SK-N-SH (cell line): ENCODE measurements at regions not wholly inside any gene's neighbourhood (a gene's known extent, or its start where the extent isn't known, plus 50 kb on each side); places are given as distances from the start of the nearest gene placed in this dataset.

Experiments used
- EP300 ChIP-seq, 2 experiments: IDR thresholded peaks; 2 replicates each; pipeline versions ENCODE4 v1.4.0 to v1.6.1; 2012; ENCODE audit warnings: borderline replicate concordance in 1 of 2, low read depth in 1 of 2, low read length in 1 of 2
- JUND ChIP-seq: IDR thresholded peaks from 2 replicates; pipeline ENCODE4 v1.4.0; 2012
- NFIC ChIP-seq: IDR thresholded peaks from 2 replicates; pipeline ENCODE4 v1.4.0; 2012; ENCODE audit warnings: borderline replicate concordance
- NRF1 ChIP-seq: IDR thresholded peaks from 2 replicates; pipeline ENCODE4 v1.6.1; 2012; ENCODE audit warnings: low read depth, mild to moderate bottlenecking, low read length
- POLR2AphosphoS5 ChIP-seq: IDR thresholded peaks from 2 replicates; pipeline ENCODE4 v1.6.1; 2012; ENCODE audit warnings: low read depth, low read length
- SMC3 ChIP-seq: IDR thresholded peaks from 2 replicates; pipeline ENCODE4 v1.6.1; 2012; ENCODE audit warnings: low read depth, low read length, improper control_type of control experiment
- TAF1 ChIP-seq: IDR thresholded peaks from 2 replicates; pipeline ENCODE4 v1.6.1; 2012; ENCODE audit warnings: low read depth, mild to moderate bottlenecking, low read length, moderate library complexity, borderline replicate concordance
- TEAD4 ChIP-seq: IDR thresholded peaks from 2 replicates; pipeline ENCODE4 v1.4.0; 2012; ENCODE audit warnings: mild to moderate bottlenecking, borderline replicate concordance; ENCODE audit not compliant: insufficient read depth
- YY1 ChIP-seq: IDR thresholded peaks from 2 replicates; pipeline ENCODE4 v1.4.0; 2012; ENCODE audit warnings: low read depth, mild to moderate bottlenecking
- TF ChIP-seq, protein P1 (sequence below): fragments of 200-600 bp; sonication (generic); IDR thresholded peaks from 2 replicates; pipeline ENCODE4 v1.6.1; 2017; ENCODE audit warnings: antibody characterized with exemption, mild to moderate bottlenecking, moderate library complexity

- TF ChIP-seq, protein P1, sequence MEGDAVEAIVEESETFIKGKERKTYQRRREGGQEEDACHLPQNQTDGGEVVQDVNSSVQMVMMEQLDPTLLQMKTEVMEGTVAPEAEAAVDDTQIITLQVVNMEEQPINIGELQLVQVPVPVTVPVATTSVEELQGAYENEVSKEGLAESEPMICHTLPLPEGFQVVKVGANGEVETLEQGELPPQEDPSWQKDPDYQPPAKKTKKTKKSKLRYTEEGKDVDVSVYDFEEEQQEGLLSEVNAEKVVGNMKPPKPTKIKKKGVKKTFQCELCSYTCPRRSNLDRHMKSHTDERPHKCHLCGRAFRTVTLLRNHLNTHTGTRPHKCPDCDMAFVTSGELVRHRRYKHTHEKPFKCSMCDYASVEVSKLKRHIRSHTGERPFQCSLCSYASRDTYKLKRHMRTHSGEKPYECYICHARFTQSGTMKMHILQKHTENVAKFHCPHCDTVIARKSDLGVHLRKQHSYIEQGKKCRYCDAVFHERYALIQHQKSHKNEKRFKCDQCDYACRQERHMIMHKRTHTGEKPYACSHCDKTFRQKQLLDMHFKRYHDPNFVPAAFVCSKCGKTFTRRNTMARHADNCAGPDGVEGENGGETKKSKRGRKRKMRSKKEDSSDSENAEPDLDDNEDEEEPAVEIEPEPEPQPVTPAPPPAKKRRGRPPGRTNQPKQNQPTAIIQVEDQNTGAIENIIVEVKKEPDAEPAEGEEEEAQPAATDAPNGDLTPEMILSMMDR: no peak
- TF ChIP-seq JUND: no peak; the same call in none of the 2 replicates
- TF ChIP-seq NRF1: no peak
- peak; percentile 45 to 59; a peak in 2 of 4 replicates for TF ChIP-seq EP300 (IDR thresholded peaks at IDR 0.05; ENCODE audit: borderline replicate concordance in 1 of 2, low read depth in 1 of 2, low read length in 1 of 2)
- no peak for TF ChIP-seq TEAD4
- TF ChIP-seq YY1: no peak
- no peak for TF ChIP-seq SMC3
- TF ChIP-seq POLR2AphosphoS5: no peak
- TF ChIP-seq NFIC: no peak
- no peak for TF ChIP-seq TAF1
Observed at GRCh38 chr6:149134511-149134933, 183.0 kb upstream of the TAB2 start.
